Stimulated activated CD8-positive, alpha-beta memory T cell treated with anti-CD3 and anti-CD28 coated beads, Interleukin-7, amount 100 ng/mL, for 48 hours (primary cell): ENCODE measurements at regions not wholly inside any gene's neighbourhood (a gene's known extent, or its start where the extent isn't known, plus 50 kb on each side); places are given as distances from the start of the nearest gene placed in this dataset.
"Not testable (repeated sequence)": the region's sequence is repeated elsewhere in the genome, so short reads cannot be mapped to it uniquely, and the experiment has no call there.

Experiments
- DNase-seq, 2 donors: peaks; one replicate each; pipeline ENCODE4 v3.0.0-alpha.2; 2020; ENCODE audit warnings: low read depth in 1 of 2; ENCODE audit errors: extremely low read depth in 1 of 2

DNA sequence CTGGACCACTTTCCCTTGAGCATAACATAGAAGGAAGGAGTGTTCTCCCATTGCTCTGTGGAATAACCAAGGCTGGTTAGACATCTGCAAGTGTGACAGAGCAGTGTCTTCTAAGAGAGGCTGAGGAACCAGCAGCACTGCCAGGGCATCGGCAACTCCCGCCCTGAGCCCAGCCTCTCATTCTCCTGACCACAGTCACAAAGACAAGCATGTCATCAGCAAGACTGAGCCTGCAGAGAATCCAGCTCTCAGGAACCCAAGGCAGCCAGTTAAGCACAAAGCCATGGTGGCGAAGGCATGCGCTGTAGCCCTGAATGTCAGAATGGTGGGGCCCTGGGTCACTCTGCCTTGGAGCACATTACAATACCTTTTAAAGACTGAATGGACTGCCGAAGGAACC is 253.9 kb downstream of the AGTPBP1 start:
- no peak for DNase-seq

DNA sequence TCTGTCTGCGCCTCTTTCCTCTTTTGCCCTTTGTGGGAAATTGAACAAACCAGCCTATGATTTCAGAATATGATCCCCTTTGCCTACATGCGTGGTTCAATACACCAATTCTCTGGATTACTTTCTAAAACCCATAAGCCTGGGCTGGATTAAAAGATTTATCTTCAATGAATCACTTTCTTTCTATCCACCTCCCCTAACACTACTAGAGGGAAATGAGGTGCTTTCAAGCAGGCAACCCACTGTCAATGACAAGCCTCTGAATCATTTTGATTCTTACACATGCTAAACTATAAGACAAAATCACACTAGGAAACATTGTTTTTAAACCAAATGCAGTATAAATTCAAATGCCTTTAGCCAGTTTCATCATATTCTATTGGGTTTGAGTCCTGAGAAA is 257.5 kb downstream of the AGTPBP1 start:
- DNase-seq = no peak

DNA sequence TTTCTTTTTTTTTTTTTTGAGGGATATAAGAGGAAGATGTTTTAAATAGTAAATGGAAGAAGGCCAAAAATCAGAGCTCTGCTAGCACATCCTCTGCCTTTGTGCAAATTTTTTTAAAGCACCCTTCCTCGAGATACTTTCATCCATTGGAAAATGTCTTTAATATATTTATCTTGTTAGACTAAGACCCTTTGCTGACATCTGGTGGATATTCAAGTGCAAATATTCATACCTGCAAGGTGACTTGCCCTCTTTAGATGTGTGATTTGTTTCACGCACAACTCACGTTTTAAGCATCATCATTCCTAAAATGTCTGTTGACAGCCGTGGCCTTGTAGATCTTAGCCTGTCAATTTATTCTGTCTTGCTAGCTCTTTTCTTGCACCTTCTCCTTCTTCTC is 258.5 kb downstream of the AGTPBP1 start:
- no peak for DNase-seq

DNA sequence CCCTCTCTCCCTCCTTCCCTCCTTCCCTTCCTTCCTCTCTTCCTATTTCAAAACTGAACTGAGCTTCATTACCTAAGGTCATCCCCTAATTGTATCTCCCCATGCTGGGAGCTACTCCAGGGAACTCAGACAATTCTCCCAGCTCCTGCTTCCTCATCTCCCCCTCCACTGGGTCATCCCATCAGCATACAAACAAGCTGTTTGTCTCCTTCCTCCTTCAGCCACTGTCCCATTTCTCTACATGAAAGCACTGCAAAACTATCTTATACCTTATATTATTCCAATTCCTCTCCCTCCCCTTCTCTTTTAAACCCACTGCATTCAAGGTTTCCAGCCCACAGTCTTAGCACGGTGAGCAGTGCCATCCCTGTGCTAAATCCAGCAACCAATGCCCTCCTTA is 262.4 kb downstream of the AGTPBP1 start:
- no peak for DNase-seq

DNA sequence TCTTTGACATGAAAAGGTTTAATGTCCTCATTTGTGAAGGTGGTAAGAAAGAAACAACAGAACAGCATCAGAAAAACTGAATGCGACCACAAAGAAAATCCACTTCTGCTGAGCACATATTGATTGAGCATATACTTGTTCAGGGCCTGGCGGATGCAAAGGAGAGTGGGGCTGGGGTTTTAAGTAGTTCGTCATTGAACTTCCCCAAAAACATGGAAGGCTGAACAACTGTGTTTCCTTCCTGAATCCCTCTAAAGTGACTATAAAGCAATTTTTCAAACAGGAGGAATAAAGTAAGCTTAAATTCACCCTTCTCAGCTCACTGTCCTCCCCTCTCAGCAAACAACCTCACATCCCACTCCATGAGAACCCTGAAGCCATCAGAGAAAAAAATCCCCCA is 262.9 kb downstream of the AGTPBP1 start:
- no peak for DNase-seq

DNA sequence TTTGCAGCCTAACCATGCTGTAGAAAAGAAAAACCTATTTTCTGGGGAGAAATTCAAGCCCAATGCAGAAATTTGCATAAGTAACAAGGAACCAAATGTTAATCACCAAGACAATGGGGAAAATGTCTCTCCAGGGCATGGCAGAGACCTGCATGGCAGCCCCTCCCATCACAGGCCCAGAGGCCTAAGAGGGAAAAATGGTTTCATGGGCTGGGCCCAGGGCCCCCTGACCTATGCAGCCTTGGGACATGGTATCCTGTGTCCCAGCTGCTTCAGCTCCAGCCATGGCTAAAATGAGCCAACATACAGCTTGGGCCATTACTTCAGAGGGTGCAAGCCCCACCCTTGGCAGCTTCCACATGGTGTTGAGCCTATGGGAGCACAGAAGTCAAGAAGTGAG is 266.9 kb downstream of the AGTPBP1 start:
- not testable (repeated sequence) for DNase-seq

DNA sequence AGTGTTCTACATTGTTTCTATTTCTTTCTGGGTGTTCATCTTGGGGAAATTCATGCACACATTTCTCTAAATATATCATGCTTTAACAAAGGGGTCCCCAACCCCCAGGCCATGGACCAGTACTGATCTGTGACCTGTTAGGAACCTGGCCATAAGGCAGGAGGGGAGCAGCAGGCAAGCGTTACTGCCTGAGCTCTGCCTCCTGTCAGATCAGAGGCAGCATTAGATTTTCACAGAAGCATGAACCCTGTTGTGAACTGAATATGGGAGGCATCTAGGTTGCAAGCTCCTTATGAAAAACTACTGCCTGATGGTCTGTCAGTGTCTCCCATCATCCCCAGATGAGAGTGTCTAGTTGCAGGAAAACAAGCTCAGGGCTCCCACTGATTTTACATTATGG is 270.0 kb downstream of the AGTPBP1 start:
- no peak for DNase-seq

DNA sequence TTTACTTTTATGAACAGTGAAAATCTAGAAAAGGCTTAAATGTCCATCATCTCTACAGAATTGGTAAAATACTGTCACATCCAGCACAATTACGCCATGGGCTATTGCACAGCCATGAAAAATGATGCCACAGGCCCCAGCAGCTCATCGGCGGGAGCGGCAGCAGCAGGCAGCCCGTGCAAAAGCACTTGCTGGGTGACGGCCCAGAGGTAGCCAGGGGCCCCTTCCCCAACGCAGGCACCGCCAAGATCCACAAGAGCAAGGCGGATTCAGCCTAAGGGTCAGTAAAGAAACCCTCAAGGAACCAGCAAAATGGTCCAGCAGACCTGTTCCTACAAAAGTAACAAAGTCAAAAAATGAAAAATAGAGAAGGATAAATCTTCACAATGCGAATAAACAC is 272.7 kb downstream of the AGTPBP1 start:
- no peak for DNase-seq

DNA sequence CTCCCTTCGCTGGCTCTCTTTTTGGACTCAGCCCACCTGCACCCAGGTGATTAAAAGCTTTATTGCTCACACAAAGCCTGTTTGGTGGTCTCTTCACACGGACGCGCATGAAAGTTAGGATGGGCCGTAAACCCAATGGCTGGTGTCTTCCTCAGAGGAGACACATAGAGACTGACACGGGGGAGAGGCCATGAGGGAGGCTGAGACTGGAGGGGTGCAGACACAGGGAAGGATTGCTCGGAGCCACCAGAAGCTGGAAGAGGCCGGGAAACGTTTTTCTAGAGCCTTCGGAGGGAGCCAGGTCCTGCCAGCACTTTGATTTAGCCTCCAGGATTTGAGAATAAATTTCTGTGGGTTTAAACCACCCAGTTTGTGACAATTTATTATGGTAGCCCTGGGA is 274.9 kb downstream of the AGTPBP1 start:
- DNase-seq = no peak

DNA sequence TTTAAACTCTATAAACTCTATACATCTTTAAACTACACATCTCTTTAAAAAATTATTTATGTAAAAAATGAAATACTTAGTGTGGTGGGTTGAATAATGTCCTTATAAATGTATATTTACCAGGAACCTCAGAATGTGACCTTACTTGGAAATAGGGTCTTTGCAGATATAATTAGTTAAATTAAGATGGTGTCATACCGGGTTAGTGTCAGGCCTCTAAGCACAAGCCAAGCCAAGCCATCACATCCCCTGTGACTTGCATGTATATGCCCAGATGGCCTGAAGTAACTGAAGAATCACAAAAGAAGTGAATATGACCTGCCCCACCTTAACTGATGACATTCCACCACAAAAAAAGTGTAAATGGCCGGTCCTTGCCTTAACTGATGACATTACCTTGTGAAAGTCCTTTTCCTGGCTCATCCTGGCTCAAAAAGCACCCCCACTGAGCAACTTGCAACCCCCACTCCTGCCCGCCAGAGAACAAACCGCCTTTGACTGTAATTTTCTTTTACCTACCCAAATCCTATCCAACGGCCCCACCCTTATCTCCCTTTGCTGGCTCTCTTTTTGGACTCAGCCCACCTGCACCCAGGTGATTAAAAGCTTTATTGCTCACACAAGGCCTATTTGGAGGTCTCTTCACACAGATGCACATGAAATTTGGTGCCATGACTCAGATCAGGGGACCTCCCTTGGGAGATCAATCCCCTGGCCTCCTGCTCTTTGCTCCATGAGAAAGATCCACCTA is 283.5 kb downstream of the AGTPBP1 start:
- not testable (repeated sequence) for DNase-seq

DNA sequence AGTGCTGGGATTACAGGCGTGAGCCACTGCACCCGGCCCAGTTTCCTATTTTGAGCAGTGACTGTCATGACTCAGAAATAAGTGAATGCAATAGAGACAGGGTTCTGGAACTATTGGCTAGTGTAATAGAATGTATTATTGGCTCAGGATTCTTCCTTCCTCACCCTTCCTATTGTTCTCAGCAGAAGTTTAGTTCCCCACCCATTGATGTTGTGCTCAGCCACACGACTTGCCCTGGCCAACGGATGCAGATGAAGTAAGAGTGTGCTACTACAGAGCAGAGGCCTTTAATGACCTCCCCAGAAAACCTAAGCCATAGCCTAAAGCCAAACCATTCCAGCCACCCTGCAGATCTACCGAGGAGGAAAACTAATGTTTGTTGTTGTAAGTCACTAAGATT is 287.9 kb downstream of the AGTPBP1 start:
- no peak for DNase-seq

DNA sequence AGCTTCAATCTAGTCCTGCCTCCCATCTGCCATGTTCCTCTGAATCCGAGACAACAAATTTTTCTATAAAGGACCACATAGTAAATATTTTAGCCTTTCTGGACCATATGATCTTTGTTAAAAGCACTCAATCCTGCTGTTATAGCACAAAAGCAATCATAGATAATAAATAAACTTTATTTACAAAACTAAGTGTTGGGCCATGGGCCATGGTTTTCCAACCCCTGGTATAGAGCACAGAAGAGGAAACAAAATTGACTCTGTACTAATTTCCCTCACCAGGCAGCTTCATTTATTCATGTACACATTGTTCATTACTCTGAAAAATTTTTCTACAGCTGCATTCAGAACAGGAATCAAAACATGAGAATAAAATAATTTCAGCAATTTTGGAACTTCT is 288.9 kb downstream of the AGTPBP1 start:
- DNase-seq = no peak

DNA sequence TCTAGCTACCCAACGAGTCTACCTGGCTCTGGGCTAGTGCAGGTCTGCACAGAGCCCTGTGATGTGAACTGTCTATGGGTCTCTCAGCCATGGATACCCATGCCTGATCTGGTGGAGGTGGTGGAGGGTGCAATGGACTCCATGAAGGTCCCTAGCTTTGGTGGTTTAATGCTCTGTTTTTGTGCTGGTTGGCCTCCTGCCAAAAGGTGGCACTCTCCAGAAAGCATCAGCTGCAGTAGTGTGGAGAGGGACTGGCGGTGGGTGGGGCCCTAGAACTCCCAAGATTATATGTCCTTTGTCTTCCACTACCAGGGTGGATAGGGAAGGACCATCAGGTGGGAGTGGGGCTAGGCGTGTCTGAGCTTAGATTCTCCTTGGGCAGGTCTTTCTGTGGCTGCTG is 290.1 kb downstream of the AGTPBP1 start:
- DNase-seq = no peak

DNA sequence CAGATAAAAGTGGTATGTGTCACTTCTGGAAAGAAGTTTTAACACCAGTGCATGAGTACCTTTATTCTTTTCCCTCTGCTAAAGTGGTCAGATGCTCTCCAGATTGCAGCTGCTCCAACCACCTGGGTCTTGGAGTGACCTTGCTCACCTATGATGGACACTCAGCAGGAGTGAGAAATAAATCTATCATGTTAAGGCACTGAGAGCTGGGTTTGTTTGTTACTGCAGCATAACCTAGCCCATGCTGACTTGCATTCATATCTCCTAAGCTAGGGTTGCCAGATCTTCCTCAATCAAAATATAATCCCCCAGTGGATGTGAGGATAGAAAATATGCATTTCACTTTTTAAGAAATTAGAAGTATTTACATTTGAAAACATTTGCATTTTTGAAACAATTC is 295.9 kb downstream of the AGTPBP1 start:
- DNase-seq = no peak

DNA sequence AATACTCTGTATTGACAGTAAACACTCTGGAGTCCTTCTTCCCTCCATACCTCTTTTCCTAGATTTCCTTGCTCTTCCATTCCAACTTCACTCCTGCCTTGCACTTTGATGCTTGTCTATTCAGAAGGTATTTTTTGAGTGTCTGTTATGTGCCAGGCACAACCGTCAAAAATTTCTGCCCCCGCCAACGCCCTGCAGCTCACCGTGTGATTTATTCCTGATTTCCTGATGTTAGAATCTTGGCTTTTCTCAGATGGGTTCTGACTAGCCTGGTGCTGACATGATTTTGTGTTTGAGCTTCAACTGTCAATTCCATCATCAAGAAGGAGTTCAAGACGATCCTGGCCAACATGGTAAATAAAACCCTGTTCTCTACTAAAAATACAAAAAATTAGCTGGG is 297.5 kb downstream of the AGTPBP1 start:
- no peak for DNase-seq

DNA sequence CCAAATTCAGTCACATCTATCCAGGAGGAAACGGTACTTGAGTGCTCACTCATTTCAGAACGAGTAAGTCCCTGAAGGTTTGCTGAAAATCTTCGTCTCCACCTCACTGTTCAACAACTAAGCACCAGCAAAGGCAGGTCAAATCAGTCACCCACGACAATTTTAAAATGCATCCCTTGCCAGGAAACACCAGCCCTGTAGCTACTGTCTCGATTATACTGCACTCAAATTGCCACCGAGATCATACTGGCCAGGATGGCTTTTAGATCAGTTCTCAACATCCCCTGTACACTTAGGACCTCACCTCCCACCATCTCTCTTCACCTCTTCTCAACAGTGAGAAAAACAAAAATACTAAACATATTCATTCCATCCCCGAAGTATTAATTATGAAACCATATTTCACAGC is 298.6 kb downstream of the AGTPBP1 start:
- DNase-seq = no peak

DNA sequence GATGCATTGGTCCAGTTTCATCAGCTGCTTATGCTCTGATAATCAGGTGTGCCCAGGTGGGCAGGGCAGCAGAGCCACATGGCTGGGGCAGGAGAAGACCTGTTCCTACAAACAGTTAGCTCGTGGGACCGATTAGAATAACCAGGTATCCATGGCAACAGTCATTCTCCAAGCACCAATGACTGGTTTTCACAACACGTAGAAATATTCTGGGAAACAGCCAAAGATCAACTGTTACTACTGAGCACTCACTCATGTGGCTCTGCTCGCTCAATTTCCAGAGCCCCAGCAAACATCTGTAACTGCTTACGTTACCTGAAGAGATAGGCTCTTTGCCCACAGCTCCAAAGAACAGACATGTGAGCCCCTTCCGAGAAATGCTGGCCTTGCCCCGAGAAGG is 302.0 kb downstream of the AGTPBP1 start:
- DNase-seq = no peak

DNA sequence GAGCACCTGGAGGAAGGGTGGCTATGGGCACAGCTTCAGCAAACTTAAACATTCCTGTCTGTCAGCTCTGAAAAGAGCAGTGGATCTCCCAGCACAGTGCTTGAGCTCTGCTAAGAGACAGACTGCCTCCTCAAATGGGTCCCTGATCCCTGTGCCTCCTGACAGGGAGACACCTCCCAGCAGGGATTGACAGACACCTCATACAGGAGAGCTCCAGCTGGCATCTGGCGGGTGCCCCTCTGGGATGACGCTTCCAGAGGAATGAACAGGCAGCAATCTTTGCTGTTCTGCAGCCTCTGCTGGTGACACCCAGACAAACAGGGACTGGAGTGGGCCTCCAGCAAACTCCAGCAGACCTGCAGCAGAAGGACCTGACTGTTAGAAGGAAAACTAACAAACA is 307.8 kb downstream of the AGTPBP1 start:
- DNase-seq = not testable (repeated sequence)

DNA sequence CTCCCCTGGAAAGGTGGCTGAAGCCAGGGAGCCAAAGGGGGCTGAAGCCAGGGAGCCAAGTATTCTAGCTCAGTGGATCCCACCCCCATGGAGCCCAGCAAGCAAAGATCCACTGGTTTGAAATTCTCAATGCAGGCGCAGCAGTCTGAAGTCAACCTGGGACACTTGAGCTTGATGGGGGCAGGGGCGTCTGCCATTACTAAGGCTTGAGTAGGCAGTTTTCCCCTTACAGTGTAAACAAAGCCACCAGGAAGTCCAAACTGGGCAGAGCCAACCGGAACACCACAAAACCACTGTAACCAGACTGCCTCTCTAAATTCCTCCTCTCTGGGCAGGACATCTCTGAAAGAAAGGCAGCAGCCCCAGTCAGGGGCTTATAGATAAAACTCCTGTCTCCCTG is 308.2 kb downstream of the AGTPBP1 start:
- DNase-seq = not testable (repeated sequence)

DNA sequence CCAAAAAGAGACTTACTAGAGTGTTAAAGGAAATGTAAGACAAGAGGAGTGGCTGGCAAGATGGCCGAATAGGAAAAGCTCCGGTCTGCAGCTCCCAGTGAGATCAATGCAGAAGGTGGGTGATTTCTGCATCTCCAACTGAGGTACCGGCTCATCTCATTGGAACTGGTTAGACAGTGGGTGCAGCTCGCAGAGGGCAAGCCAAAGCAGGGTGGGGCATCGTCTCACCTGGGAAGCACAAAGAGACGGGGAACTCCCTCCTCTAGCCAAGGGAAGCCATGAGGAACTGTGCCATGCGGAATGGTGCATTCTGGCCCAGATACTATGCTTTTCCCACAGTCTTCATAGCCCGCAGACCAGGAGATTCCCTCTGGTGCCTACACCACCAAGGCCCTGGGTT is 308.7 kb downstream of the AGTPBP1 start:
- no peak for DNase-seq

DNA sequence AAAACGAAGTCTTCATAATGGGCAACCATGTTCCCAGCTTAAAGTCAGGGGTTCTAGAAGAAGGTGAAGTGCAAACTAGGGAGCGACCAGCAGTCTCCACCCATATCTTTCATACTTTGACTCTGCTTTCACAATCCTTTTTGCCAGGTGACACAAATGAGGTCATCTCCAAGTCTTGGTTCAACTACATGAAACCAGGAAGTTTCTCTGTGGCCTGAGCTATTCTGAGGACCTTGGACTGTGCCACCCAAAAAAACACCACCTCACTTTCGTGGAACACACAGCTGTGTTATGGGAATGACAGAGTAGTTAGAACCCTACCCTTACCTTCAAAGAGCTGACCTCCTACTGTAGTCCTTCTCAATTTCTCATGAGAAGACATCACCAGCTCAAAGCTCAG is 309.2 kb downstream of the AGTPBP1 start:
- no peak for DNase-seq

DNA sequence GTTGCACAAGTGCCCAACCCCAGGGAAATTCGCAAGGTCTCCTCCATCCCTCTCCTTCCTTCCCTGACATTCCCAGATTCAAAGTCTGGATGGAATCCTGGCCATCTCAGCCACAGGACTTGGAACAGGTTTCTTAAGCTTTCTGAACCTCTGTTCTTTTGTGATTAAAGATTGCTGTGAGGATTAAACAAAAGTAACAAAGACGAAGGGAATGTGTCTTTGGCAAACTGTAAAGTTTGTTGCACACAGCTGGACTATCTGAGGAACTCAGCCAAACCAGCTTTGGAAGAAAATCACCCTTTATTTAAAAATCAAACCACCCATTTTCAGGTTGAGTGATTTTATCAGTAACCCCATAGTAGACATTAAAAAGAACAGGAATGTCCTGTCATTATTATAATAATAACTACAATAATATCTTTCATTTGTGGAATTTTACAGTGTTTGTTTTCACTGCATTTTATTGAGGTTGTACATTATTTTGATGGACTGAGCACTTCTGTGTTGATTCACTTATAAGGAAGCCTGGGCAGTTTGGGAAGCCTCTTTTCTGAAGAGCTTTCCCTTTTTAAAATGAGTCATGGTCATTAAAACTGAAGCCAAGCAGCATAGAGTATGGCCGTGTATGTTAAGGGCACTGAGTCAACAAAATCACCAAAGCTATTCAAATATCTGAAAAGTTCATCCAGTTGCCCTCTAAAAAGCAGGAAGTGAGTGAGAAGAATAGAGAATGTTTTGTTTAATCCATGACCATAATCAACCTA is 310.2 kb downstream of the AGTPBP1 start:
- no peak for DNase-seq
